ENCODE measurements at regions not wholly inside any gene's neighbourhood (a gene's known extent, or its start where the extent isn't known, plus 50 kb on each side); places are given as distances from the start of the nearest gene placed in this dataset.

GRCh38 chr3:88589138-88589537, 439.4 kb downstream of the C3orf38 start:
- Histone ChIP-seq H3K4me3 (no peak overlapping the region), H3K27ac (no peak overlapping the region), H3K27me3 (replicated peaks; ENCODE audit: insufficient read depth) (no peaks in the 10 kb centered on the region), H3K9me3 (no peaks in the 10 kb centered on the region), H3K4me1 (replicated peaks) (no peaks in the 10 kb centered on the region), H3K36me3 (no peaks in the 10 kb centered on the region)
- WGBS = 73% methylated on average over 2 of the region's 2 CpGs
- intact Hi-C loops (cut with DNase I) = no loop called here
- DNase-seq (ENCODE audit: low spot score) = no peak
- no peak for TF ChIP-seq POLR2AphosphoS5 (IDR thresholded peaks at IDR 0.05)
- TF ChIP-seq POLR2A (IDR thresholded peaks at IDR 0.05) = no peak
- TF ChIP-seq CTCF (IDR thresholded peaks at IDR 0.05) = no peak

DNA sequence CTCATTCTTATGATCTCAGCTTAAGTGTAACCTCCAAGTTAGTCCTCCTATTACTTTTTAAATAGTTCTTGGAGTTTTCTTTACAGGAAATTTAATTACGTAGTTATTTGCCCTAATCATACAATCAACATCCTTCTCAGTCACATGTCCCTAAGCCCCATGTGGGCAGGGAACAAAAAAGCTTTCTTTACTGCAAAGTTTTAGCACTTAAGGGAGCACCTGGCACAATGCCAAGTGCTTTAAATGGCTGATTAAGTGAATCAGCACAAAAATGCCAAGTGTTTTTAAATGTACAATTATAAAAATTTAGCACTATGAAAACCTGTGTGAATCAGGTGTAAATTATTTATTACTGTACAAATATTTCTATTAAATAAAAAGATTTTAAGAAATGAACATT, 445.3 kb downstream of the C3orf38 start:
- no peak for DNase-seq (ENCODE audit: low spot score)
- Histone ChIP-seq H3K27ac (no peak overlapping the region), H3K9me3 (no peaks in the 10 kb centered on the region), H3K4me3 (no peak overlapping the region), H3K27me3 (replicated peaks; ENCODE audit: insufficient read depth) (no peaks in the 10 kb centered on the region), H3K4me1 (replicated peaks) (no peaks in the 10 kb centered on the region), H3K36me3 (no peaks in the 10 kb centered on the region)
- intact Hi-C loops (cut with DNase I) = no loop called here
- 37% methylated on average over 1 of the region's 1 CpG for WGBS
- TF ChIP-seq POLR2A (IDR thresholded peaks at IDR 0.05) = no peak
- TF ChIP-seq POLR2AphosphoS5 (IDR thresholded peaks at IDR 0.05) = no peak
- TF ChIP-seq CTCF (IDR thresholded peaks at IDR 0.05) = no peak

- no peak for TF ChIP-seq POLR2AphosphoS5 (IDR thresholded peaks at IDR 0.05)
- no peak for TF ChIP-seq POLR2A (IDR thresholded peaks at IDR 0.05)
- TF ChIP-seq CTCF (IDR thresholded peaks at IDR 0.05) = no peak
- H3K36me3 ChIP-seq = no peaks in the 10 kb centered on the region
- no peak for DNase-seq (ENCODE audit: low spot score)
- 92% methylated on average over 1 of the region's 1 CpG for WGBS
- H3K9me3 ChIP-seq = no peaks in the 10 kb centered on the region
- H3K27ac ChIP-seq = no peak overlapping the region
- H3K4me3 ChIP-seq = no peak overlapping the region
- H3K4me1 ChIP-seq (replicated peaks) = no peaks in the 10 kb centered on the region
- H3K27me3 ChIP-seq (replicated peaks; ENCODE audit: insufficient read depth) = no peaks in the 10 kb centered on the region
- intact Hi-C loops (cut with DNase I) = no loop called here
These were observed 446.7 kb downstream of the C3orf38 start for GRCh38 chr3:88596451-88596850.

GRCh38 chr3:88610820-88611219, 461.1 kb downstream of the C3orf38 start:
- 69% methylated on average over 5 of the region's 5 CpGs for WGBS
- H3K4me3 ChIP-seq = no peak overlapping the region
- no peaks in the 10 kb centered on the region for H3K4me1 ChIP-seq (replicated peaks)
- H3K36me3 ChIP-seq = no peaks in the 10 kb centered on the region
- no peaks in the 10 kb centered on the region for H3K27me3 ChIP-seq (replicated peaks; ENCODE audit: insufficient read depth)
- TF ChIP-seq POLR2AphosphoS5 (IDR thresholded peaks at IDR 0.05) (no peak), POLR2A (IDR thresholded peaks at IDR 0.05) (no peak), CTCF (IDR thresholded peaks at IDR 0.05) (no peak)
- DNase-seq (ENCODE audit: low spot score) = no peak
- intact Hi-C loops (cut with DNase I) = no loop called here
- no peaks in the 10 kb centered on the region for H3K9me3 ChIP-seq
- no peak overlapping the region for H3K27ac ChIP-seq

DNA sequence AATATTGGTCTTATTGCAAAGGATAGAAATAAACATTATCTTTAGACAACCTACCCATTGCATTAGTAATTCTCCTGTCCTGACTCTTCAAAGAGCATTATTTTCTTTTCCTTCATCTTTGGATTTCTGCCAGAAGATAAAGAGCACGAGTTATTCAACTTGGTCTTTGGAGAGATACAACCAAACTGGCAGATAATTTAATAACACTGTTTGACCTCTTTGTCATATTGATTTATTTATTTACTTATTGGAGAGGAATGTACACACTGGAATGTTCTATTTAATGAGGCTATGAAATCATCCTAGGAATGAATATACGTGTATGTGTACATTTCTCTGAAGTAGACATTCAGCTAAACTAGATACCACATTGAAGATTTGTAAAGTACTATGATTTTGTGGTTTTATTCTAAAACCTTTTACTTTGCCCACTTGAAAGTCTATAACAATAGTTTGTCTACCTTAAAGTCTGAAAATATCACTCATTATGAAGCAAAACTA, 462.1 kb downstream of the C3orf38 start:
- WGBS = 19% methylated on average over 2 of the region's 2 CpGs
- Histone ChIP-seq H3K4me3 (no peak overlapping the region), H3K36me3 (no peaks in the 10 kb centered on the region), H3K27ac (no peak overlapping the region), H3K27me3 (replicated peaks; ENCODE audit: insufficient read depth) (no peaks in the 10 kb centered on the region), H3K9me3 (no peaks in the 10 kb centered on the region), H3K4me1 (replicated peaks) (no peaks in the 10 kb centered on the region)
- TF ChIP-seq CTCF (IDR thresholded peaks at IDR 0.05) = no peak
- DNase-seq (ENCODE audit: low spot score) = no peak
- intact Hi-C loops (cut with DNase I) = no loop called here

Measured in prostate gland (tissue), 2 donors.